Astrocyte (in vitro differentiated cells and primary cell): ENCODE measurements at regions not wholly inside any gene's neighbourhood (a gene's known extent, or its start where the extent isn't known, plus 50 kb on each side); places are given as distances from the start of the nearest gene placed in this dataset.

Experiments
- EZH2 ChIP-seq: IDR thresholded peaks from 2 replicates; pipeline ENCODE4 v1.6.1; 2012; ENCODE audit warnings: mild to moderate bottlenecking, low read length, inconsistent platforms; ENCODE audit not compliant: insufficient read depth
- TF ChIP-seq, protein P1 (sequence below): IDR thresholded peaks from 2 replicates; pipeline ENCODE4 v1.5.1; 2011; ENCODE audit warnings: low read depth, mild to moderate bottlenecking, inconsistent platforms, low read length, moderate library complexity; ENCODE audit not compliant: insufficient read depth

GRCh38 chr16:26680671-26681070 lies 386.1 kb upstream of the C16orf82 start:
- TF ChIP-seq, protein P1, sequence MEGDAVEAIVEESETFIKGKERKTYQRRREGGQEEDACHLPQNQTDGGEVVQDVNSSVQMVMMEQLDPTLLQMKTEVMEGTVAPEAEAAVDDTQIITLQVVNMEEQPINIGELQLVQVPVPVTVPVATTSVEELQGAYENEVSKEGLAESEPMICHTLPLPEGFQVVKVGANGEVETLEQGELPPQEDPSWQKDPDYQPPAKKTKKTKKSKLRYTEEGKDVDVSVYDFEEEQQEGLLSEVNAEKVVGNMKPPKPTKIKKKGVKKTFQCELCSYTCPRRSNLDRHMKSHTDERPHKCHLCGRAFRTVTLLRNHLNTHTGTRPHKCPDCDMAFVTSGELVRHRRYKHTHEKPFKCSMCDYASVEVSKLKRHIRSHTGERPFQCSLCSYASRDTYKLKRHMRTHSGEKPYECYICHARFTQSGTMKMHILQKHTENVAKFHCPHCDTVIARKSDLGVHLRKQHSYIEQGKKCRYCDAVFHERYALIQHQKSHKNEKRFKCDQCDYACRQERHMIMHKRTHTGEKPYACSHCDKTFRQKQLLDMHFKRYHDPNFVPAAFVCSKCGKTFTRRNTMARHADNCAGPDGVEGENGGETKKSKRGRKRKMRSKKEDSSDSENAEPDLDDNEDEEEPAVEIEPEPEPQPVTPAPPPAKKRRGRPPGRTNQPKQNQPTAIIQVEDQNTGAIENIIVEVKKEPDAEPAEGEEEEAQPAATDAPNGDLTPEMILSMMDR, result no peak
- TF ChIP-seq EZH2, result no peak
